Esophagus muscularis mucosa (tissue), 4 donors: ENCODE measurements at regions not wholly inside any gene's neighbourhood (a gene's known extent, or its start where the extent isn't known, plus 50 kb on each side); places are given as distances from the start of the nearest gene placed in this dataset.

ENCODE experiments used
- DNase-seq: peaks from one replicate; pipeline ENCODE4 v3.0.0-alpha.2; 2017; ENCODE audit errors: extremely low spot score
- H3K27ac ChIP-seq, 4 donors: fragments of 200-600 bp; sonication (generic); replicated peaks in 1 of 4; 1 replicate in 3 of 4; 2 replicates in 1 of 4; pipeline ENCODE4 v1.5.1; 2016 to 2019; ENCODE audit warnings: mild to moderate bottlenecking in 1 of 4
- H3K27me3 ChIP-seq, 4 donors: fragments of 200-600 bp; sonication (generic); one replicate each; pipeline versions ENCODE4 v1.5.1 to v1.6.0; 2016 to 2019
- H3K36me3 ChIP-seq, 4 donors: fragments of 200-600 bp; sonication (generic); one replicate each; pipeline ENCODE4 v1.5.1; 2016 to 2019
- H3K4me1 ChIP-seq, 4 donors: fragments of 200-600 bp; sonication (generic); one replicate each; pipeline ENCODE4 v1.5.1; 2016 to 2019
- H3K4me3 ChIP-seq, 4 donors: fragments of 200-600 bp; sonication (generic); 1 replicate in 2 of 4; 2 replicates in 2 of 4; pipeline ENCODE4 v1.5.1; 2016 to 2019; ENCODE audit warnings: mild to moderate bottlenecking in 4 of 4, moderate library complexity in 1 of 4
- H3K9me3 ChIP-seq, 4 donors: fragments of 200-600 bp; sonication (generic); 1 replicate in 3 of 4; 2 replicates in 1 of 4; pipeline ENCODE4 v1.5.1; 2016 to 2019
- CTCF ChIP-seq, 3 experiments: fragments of 200-600 bp in 2 of 3; fragments of 450-650 bp in 1 of 3; sonication (generic) in 2 of 3; IDR thresholded peaks; one replicate each; pipeline ENCODE4 v1.5.1; 2017 to 2019; ENCODE audit warnings: antibody characterized with exemption in 3 of 3, mild to moderate bottlenecking in 2 of 3, moderate library complexity in 1 of 3
- EP300 ChIP-seq: sonication (generic); formaldehyde crosslinking; IDR thresholded peaks from one replicate; pipeline ENCODE4 v1.6.1; 2017; ENCODE audit warnings: antibody characterized with exemption
- POLR2A ChIP-seq: fragments of 450-650 bp; IDR thresholded peaks from one replicate; pipeline ENCODE4 v1.6.1; 2017; ENCODE audit warnings: antibody characterized with exemption, moderate library complexity, mild to moderate bottlenecking, low read depth
- POLR2AphosphoS5 ChIP-seq, 2 donors: sonication (generic); formaldehyde crosslinking; IDR thresholded peaks; one replicate each; pipeline ENCODE4 v1.6.1; 2017; ENCODE audit warnings: antibody characterized with exemption in 2 of 2
- WGBS: methylation state at CpG from one replicate; pipeline ENCODE4 v1.1.5; 2018; 5-methylcytosine and 5-hydroxymethylcytosine counted together
- intact Hi-C: fragments of 100-400 bp; cut with DNase I; formaldehyde crosslinking; loops from one replicate; pipeline ENCODE4 v1.15.1; 2023

GRCh38 chr2:176997074-176997791 lies 215.4 kb upstream of the HNRNPA3 start:
- no peaks in the 10 kb centered on the region for H3K36me3 ChIP-seq
- TF ChIP-seq CTCF (IDR thresholded peaks at IDR 0.05) (no peak), POLR2A (no peak), EP300 (no peak), POLR2AphosphoS5 (IDR thresholded peaks at IDR 0.05) (no peak)
- intact Hi-C loops: no loop called here
- WGBS: 52% methylated on average over 5 of the region's 5 CpGs
- H3K27me3 ChIP-seq: no peaks in the 10 kb centered on the region
- H3K4me1 ChIP-seq: no peaks in the 10 kb centered on the region
- H3K27ac ChIP-seq: no peak overlapping the region
- no peak for DNase-seq
- no peaks in the 10 kb centered on the region for H3K9me3 ChIP-seq
- H3K4me3 ChIP-seq: no peak overlapping the region

GRCh38 chr2:176997792-176998169 lies 214.8 kb upstream of the HNRNPA3 start:
- no peak for TF ChIP-seq EP300
- TF ChIP-seq POLR2AphosphoS5 (IDR thresholded peaks at IDR 0.05): no peak
- no peak for TF ChIP-seq CTCF (IDR thresholded peaks at IDR 0.05)
- no peak for TF ChIP-seq POLR2A
- Histone ChIP-seq H3K4me1 (no peaks in the 10 kb centered on the region), H3K27me3 (no peaks in the 10 kb centered on the region), H3K36me3 (no peaks in the 10 kb centered on the region), H3K4me3 (no peak overlapping the region), H3K27ac (no peak overlapping the region), H3K9me3 (no peaks in the 10 kb centered on the region)
- 89% methylated on average over 1 of the region's 1 CpG for WGBS
- intact Hi-C loops: no loop called here
- DNase-seq: no peak

GRCh38 chr2:176999301-176999700 lies 213.3 kb upstream of the HNRNPA3 start:
- H3K36me3 ChIP-seq: no peaks in the 10 kb centered on the region
- whole genome bisulfite sequencing: 67% methylated on average over 1 of the region's 1 CpG
- intact Hi-C loops: no loop called here
- H3K4me3 ChIP-seq: no peak overlapping the region
- no peak for DNase-seq
- TF ChIP-seq CTCF (IDR thresholded peaks at IDR 0.05): no peak
- no peak for TF ChIP-seq EP300
- TF ChIP-seq POLR2AphosphoS5 (IDR thresholded peaks at IDR 0.05): no peak
- no peak for TF ChIP-seq POLR2A
- no peaks in the 10 kb centered on the region for H3K4me1 ChIP-seq
- no peaks in the 10 kb centered on the region for H3K27me3 ChIP-seq
- H3K9me3 ChIP-seq: no peaks in the 10 kb centered on the region
- H3K27ac ChIP-seq: no peak overlapping the region

- no peaks in the 10 kb centered on the region for H3K36me3 ChIP-seq
- TF ChIP-seq EP300: no peak
- no peak for TF ChIP-seq POLR2AphosphoS5 (IDR thresholded peaks at IDR 0.05)
- TF ChIP-seq CTCF (IDR thresholded peaks at IDR 0.05): no peak
- TF ChIP-seq POLR2A: no peak
- intact Hi-C loops: no loop called here
- 76% methylated on average over 4 of the region's 4 CpGs for WGBS
- DNase-seq: no peak
- H3K27me3 ChIP-seq: no peaks in the 10 kb centered on the region
- H3K4me3 ChIP-seq: no peak overlapping the region
- no peak overlapping the region for H3K27ac ChIP-seq
- no peaks in the 10 kb centered on the region for H3K4me1 ChIP-seq
- no peaks in the 10 kb centered on the region for H3K9me3 ChIP-seq
Measured at GRCh38 chr2:177000061-177000714, 212.4 kb upstream of the HNRNPA3 start.
